Panc1 (cell line): ENCODE measurements at regions not wholly inside any gene's neighbourhood (a gene's known extent, or its start where the extent isn't known, plus 50 kb on each side); places are given as distances from the start of the nearest gene placed in this dataset.

ENCODE experiments used
- POLR2AphosphoS5 ChIP-seq: IDR thresholded peaks from 2 replicates; pipeline ENCODE4 v1.6.1; 2012; ENCODE audit warnings: mild to moderate bottlenecking, low read depth, low read length, moderate library complexity
- SIN3A ChIP-seq: IDR thresholded peaks from 2 replicates; pipeline ENCODE4 v1.6.1; 2012; ENCODE audit warnings: low read depth, mild to moderate bottlenecking, low read length, moderate library complexity, borderline replicate concordance; ENCODE audit not compliant: insufficient read depth
- TF ChIP-seq, protein P1 (sequence below): fragments of 450-650 bp; IDR thresholded peaks from 2 replicates; pipeline ENCODE4 v1.5.1; 2017; ENCODE audit warnings: mild to moderate bottlenecking
- TF ChIP-seq, protein P2 (sequence below), 2 experiments: IDR thresholded peaks; 2 replicates each; pipeline ENCODE4 v1.6.1; 2011 to 2012; ENCODE audit warnings: low read depth in 2 of 2, control low read depth in 1 of 2, low read length in 1 of 2, mild to moderate bottlenecking in 1 of 2, moderate library complexity in 1 of 2; ENCODE audit not compliant: insufficient read depth in 1 of 2

DNA sequence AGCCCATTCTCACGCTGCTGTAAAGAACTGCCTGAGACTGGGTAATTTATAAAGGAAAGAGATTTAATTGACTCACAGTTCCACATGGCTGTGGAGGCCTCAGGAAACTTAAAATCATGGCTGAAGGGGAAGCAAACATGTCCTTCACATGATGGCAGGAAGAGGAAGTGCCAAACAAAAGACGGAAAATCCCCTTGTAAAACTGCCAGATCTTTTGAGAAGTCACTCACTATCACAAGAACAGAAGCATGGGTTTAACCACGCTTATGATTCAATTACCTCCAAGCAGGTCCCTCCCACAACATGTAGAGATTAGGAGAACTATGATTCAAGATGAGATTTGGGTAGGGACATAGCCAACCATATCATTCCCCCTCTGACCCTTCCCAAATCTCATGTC lies 335.5 kb downstream of the IL15 start:
- TF ChIP-seq, protein P1, sequence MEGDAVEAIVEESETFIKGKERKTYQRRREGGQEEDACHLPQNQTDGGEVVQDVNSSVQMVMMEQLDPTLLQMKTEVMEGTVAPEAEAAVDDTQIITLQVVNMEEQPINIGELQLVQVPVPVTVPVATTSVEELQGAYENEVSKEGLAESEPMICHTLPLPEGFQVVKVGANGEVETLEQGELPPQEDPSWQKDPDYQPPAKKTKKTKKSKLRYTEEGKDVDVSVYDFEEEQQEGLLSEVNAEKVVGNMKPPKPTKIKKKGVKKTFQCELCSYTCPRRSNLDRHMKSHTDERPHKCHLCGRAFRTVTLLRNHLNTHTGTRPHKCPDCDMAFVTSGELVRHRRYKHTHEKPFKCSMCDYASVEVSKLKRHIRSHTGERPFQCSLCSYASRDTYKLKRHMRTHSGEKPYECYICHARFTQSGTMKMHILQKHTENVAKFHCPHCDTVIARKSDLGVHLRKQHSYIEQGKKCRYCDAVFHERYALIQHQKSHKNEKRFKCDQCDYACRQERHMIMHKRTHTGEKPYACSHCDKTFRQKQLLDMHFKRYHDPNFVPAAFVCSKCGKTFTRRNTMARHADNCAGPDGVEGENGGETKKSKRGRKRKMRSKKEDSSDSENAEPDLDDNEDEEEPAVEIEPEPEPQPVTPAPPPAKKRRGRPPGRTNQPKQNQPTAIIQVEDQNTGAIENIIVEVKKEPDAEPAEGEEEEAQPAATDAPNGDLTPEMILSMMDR: no peak
- TF ChIP-seq SIN3A (no peak), POLR2AphosphoS5 (no peak)
- TF ChIP-seq, protein P2, sequence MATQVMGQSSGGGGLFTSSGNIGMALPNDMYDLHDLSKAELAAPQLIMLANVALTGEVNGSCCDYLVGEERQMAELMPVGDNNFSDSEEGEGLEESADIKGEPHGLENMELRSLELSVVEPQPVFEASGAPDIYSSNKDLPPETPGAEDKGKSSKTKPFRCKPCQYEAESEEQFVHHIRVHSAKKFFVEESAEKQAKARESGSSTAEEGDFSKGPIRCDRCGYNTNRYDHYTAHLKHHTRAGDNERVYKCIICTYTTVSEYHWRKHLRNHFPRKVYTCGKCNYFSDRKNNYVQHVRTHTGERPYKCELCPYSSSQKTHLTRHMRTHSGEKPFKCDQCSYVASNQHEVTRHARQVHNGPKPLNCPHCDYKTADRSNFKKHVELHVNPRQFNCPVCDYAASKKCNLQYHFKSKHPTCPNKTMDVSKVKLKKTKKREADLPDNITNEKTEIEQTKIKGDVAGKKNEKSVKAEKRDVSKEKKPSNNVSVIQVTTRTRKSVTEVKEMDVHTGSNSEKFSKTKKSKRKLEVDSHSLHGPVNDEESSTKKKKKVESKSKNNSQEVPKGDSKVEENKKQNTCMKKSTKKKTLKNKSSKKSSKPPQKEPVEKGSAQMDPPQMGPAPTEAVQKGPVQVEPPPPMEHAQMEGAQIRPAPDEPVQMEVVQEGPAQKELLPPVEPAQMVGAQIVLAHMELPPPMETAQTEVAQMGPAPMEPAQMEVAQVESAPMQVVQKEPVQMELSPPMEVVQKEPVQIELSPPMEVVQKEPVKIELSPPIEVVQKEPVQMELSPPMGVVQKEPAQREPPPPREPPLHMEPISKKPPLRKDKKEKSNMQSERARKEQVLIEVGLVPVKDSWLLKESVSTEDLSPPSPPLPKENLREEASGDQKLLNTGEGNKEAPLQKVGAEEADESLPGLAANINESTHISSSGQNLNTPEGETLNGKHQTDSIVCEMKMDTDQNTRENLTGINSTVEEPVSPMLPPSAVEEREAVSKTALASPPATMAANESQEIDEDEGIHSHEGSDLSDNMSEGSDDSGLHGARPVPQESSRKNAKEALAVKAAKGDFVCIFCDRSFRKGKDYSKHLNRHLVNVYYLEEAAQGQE (IDR thresholded peaks at IDR 0.05; ENCODE audit: insufficient read depth in 1 of 2, low read depth in 2 of 2, low read length in 1 of 2): no peak
